ENCODE measurements at regions not wholly inside any gene's neighbourhood (a gene's known extent, or its start where the extent isn't known, plus 50 kb on each side); places are given as distances from the start of the nearest gene placed in this dataset.
A peak's percentile ranks its signal among the peaks of the same experiment; 100 is the strongest.

DNA sequence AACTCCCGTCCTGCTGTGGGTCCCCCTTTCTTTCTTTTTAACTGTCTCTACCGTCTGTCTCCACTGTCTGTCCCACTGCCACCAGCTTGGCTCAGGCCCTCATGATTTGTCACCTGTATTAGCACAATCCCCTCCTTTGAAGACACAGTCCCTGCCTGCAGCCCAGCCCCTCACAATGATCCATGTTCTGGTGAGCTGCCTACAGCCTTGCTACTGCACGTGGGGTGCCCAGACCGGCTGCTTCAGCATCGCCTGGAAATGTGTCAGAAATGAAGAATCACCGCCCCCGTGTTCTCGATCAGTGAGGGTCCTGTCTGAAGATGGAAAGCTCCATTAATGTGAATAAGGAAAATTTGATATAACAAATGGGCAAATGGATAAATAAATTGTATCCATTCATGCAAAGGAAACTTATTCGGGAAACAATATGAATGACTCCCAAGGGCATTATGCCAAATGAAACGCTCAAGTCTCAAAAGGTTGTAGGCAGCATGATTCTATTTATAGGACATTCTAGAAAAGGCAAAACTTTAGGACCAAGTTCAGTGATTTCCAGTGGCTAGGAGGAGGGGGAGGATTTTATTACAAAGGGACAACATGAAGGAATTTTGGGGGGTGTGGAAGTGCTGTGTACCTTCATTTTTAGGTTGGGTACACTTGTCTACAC lies 59.4 kb upstream of the CD83 start:
- TF ChIP-seq, protein P1, sequence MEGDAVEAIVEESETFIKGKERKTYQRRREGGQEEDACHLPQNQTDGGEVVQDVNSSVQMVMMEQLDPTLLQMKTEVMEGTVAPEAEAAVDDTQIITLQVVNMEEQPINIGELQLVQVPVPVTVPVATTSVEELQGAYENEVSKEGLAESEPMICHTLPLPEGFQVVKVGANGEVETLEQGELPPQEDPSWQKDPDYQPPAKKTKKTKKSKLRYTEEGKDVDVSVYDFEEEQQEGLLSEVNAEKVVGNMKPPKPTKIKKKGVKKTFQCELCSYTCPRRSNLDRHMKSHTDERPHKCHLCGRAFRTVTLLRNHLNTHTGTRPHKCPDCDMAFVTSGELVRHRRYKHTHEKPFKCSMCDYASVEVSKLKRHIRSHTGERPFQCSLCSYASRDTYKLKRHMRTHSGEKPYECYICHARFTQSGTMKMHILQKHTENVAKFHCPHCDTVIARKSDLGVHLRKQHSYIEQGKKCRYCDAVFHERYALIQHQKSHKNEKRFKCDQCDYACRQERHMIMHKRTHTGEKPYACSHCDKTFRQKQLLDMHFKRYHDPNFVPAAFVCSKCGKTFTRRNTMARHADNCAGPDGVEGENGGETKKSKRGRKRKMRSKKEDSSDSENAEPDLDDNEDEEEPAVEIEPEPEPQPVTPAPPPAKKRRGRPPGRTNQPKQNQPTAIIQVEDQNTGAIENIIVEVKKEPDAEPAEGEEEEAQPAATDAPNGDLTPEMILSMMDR (IDR thresholded peaks at IDR 0.05; ENCODE audit: low read depth, low read length), result no peak
- DNase-seq (ENCODE audit: low read depth in 2 of 2), result no peak
- H3K4me3 ChIP-seq (replicated peaks in 1 of 2; ENCODE audit: low read depth in 2 of 2, low read length in 2 of 2), result no peak overlapping the region

DNA sequence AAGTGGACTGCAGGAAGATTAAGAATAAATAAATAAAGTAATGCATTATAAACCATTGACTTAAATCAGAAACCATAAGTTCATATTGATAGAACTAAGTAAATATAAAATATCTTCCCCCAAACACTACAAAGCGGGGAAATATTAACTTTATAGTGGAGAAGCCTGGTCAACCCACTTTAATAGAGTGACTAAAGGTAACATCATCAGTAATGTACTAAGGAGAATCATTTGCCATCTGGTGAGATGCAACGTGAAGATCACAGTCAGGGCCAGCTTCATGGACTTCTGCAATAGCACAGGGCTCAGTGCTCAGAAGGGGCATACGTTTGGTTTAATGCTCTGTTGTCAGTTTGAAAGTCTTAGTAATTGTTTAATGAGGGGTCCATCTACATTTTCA lies 58.8 kb upstream of the CD83 start:
- no peak overlapping the region for H3K4me3 ChIP-seq (replicated peaks in 1 of 2; ENCODE audit: low read depth in 2 of 2, low read length in 2 of 2)
- TF ChIP-seq, protein P1 (IDR thresholded peaks at IDR 0.05; ENCODE audit: low read depth, low read length), result no peak
- no peak for DNase-seq (ENCODE audit: low read depth in 2 of 2)

GRCh38 chr6:14059791-14060436 lies 57.7 kb upstream of the CD83 start:
- no peak overlapping the region for H3K4me3 ChIP-seq (replicated peaks in 1 of 2; ENCODE audit: low read depth in 2 of 2, low read length in 2 of 2)
- DNase-seq (ENCODE audit: low read depth in 2 of 2), result peak in 1 of 2 donors; percentile 46
- TF ChIP-seq, protein P1 (IDR thresholded peaks at IDR 0.05; ENCODE audit: low read depth, low read length), result no peak

- no peak for DNase-seq (ENCODE audit: low read depth in 2 of 2)
- TF ChIP-seq, protein P1 (IDR thresholded peaks at IDR 0.05; ENCODE audit: low read depth, low read length), result no peak
- no peak overlapping the region for H3K4me3 ChIP-seq (replicated peaks in 1 of 2; ENCODE audit: low read depth in 2 of 2, low read length in 2 of 2)
Observed at GRCh38 chr6:14060971-14061370, 56.6 kb upstream of the CD83 start.

DNA sequence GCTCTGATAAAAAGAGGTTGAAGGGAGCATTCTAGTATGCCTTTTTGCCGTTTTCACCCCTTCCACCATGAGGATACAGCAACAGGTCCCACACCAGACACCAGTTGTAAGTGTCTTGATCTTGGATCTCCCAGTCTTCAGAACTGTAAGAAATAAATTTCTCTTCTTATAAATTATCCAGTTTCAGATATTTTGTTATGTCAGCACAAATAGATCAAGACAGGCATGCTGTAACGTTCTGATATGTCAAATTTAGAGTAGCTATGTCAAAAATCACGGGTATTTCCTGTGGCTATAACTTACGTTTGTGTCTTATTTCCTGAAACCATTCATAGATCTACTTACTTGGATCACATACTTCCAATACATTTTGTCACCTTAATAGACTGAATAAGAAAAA lies 55.9 kb upstream of the CD83 start:
- no peak overlapping the region for H3K4me3 ChIP-seq (replicated peaks in 1 of 2; ENCODE audit: low read depth in 2 of 2, low read length in 2 of 2)
- no peak for DNase-seq (ENCODE audit: low read depth in 2 of 2)
- TF ChIP-seq, protein P1 (IDR thresholded peaks at IDR 0.05; ENCODE audit: low read depth, low read length), result no peak

DNA sequence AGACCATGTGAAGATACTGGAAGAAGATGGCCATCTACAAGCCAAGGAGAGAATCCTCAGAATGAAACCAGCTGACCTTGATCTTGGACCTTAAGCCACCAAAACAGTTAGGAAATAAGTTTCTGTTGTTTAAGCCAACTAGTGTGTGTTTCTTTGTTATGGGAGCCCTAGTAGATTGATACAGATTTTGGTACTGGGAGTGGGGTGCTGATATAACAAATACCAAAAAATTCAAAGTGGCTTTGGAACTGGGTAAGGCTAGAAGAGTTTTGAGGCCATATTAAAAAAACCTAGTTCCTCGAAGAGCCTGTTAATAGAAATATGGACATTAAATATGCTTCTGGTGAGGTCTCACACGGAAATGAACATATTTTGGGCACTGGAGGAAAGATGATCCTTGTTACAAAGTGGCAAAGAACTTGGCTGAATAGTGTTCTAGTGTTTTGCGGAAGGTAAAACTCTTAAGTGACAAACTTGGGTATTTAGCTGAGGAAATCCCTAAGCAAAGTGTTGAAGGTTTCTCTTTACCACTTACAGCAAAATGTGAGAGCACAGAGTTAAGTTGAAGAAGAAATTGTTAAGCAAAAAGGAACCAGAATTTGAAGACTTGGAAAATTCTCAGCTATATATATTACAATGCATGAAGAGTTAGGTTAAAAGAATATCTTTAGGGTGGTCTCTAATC lies 55.1 kb upstream of the CD83 start:
- TF ChIP-seq, protein P1 (IDR thresholded peaks at IDR 0.05; ENCODE audit: low read depth, low read length), result no peak
- no peak for DNase-seq (ENCODE audit: low read depth in 2 of 2)
- no peak overlapping the region for H3K4me3 ChIP-seq (replicated peaks in 1 of 2; ENCODE audit: low read depth in 2 of 2, low read length in 2 of 2)
